Fibroblast of gingiva (primary cell): ENCODE measurements at regions not wholly inside any gene's neighbourhood (a gene's known extent, or its start where the extent isn't known, plus 50 kb on each side); places are given as distances from the start of the nearest gene placed in this dataset.
"Not testable (repeated sequence)": the region's sequence is repeated elsewhere in the genome, so short reads cannot be mapped to it uniquely, and the experiment has no call there.

Source experiments
- DNase-seq: peaks from one replicate; pipeline ENCODE4 v3.0.0-alpha.2; 2011; ENCODE audit warnings: low read depth

DNA sequence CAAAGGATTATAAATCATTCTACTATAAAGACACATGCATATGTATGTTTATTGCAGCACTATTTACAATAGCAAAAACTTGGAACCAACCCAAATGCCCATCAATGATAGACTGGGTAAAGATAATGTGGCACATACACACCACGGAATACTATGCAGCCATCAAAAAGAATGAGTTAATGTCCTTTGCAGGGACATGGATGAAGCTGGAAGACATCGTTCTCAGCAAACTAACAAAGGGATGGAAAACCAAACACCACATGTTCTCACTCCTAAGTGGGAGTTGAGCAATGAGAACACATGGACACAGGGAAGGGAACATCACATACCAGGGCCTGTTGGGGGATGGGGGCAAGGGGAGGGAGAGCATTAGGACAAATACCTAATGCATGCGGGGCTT is 133.2 kb downstream of the ATXN3L start:
- DNase-seq = not testable (repeated sequence)

DNA sequence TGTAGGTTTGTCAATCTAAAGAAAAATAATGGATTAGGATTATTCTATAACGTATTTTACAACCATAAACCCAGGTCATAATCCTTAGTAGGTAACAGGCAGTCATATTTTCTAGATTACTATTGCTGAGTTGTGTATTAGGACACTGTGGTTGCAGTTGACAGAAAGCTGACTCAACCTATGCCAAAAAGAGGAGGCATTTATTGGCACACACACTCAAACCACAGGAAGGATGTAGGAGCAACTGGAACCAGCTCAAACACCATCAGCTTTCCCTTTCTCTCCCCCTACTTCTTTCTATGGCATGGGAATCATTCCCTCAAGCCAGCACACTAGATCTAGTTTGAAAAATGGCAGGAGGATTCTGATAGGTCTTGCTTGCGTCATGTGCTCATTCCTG is 136.4 kb upstream of the FAM9C start:
- peak; percentile 35 for DNase-seq

DNA sequence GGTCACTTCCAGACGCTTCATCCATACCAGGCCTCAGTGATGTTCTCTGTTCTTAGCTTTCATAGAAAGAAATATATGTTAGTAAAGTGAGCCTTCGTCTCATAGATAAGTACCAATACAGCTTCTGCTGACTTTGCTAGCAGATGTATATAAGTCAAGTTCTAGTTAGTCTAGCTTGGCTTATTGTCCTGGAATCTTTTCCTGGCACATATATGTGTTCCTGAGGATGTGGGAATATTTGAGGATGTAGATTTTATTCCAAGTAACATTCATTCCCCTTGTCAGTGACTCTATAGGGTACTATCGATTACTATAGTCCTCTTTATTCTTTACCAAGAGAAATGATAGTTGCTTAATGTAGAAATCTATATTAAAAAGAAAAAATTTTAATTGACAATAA is 135.2 kb upstream of the FAM9C start:
- no peak for DNase-seq

DNA sequence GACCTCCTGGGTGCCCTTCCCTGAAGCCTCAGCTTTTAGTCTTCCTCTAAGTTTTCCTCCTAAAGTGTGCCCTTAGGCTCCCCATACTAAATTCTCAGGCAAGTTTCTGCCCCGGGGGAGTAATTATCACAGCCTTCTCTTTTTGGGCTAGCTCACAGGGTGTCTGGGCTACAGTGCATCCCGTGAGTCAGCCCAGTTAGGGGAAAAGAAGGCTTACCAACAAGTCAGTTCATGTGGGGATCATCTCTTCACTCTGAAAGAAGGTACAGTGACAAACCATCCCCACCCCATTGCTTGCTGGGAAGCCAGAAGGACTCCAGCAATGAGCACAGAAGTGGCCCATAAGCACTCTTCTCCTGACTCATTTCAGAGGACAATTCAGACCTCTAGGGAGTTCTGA is 134.7 kb upstream of the FAM9C start:
- DNase-seq = no peak

DNA sequence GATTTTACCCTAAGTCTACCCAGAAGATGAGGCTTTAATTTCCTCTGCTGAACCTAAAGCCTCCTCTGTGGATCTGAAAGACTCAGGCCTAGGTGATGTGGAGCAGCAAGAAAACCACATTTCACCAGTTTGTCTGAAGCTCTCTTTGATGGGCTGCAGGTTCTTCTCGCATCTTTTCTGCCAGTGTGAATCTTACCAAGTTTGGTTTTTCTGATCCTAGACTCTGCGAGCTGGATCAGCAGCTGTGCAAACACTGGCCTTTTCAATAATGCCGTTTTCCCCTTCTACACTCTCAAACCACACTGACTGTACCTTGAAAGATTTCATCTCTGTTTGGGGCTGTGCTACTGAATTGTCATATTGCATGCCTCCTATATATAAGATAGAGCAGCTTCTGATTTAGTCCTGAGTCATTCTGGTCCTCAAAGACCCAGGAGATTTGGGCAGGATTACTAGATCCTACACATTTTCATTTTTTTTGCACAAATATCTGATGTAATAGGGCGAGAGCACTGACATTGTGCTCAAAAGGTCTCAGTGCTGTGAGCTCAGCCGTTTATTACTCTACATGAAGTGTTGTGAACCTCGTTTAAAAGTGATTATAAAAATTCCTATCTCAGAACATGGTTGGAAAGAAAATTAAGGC is 133.6 kb upstream of the FAM9C start:
- no peak for DNase-seq

DNA sequence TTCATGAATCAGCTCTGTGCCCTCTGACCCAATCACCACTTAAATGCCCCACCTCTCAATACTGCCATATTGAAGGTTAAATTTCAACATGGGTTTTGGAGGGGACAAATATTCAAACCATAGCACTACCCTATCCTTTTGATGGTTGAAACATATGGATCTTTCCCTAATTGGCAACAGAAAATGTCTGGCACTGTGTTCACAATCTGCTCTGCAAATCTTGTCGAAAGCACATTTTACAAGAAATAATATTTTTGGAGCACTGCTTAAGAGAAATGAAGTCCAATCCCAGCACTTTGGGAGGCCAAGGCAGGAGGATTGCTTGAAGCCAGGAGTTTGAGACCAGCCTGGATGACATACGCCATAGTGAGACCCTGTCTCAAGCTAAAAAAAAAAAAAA is 130.6 kb upstream of the FAM9C start:
- no peak for DNase-seq

DNA sequence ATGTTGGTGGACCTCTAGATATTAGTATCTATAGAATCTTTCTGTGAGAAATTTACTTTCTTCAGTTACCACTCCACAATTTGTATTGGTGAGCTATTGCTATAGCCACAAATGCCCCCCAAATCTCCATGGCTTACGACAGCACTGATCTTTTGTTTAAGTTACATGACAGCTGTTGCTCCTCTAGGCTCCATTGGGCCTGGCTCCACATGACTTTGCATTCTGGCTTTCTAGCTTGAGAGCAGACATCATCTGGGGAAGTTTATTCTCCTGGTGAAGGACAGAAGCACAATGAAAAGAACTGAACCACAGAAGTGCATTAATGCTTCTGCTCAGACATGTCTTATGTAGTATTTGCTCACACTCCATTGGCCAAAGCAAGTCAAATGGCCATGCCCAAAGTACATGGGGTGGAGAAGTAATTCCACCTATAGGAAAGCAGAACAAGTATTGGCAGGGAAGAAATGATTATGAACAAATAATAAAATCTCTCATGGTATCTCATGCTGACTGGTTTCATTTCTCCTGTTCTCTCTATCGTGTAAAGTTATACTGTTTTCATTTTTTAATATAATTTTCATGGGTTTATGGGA is 126.6 kb upstream of the FAM9C start:
- DNase-seq = no peak

DNA sequence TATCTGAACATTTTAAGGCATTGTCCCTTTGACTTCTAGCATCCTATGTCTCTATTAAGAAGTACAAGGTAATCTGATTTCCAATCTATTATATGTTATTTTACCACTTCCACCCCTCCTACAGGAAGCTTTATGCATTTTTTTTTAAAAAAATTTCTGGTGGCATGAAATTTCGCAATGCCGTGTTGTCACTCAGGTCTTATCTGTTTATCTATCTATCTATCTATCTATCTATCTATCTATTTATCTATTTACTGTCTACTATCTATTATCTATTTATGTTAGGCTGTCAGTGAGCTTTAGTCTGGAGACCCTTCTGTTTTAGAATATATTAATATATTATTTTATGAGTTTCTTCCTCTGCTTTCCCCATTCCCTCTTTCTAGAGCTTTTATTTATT is 125.3 kb upstream of the FAM9C start:
- no peak for DNase-seq

DNA sequence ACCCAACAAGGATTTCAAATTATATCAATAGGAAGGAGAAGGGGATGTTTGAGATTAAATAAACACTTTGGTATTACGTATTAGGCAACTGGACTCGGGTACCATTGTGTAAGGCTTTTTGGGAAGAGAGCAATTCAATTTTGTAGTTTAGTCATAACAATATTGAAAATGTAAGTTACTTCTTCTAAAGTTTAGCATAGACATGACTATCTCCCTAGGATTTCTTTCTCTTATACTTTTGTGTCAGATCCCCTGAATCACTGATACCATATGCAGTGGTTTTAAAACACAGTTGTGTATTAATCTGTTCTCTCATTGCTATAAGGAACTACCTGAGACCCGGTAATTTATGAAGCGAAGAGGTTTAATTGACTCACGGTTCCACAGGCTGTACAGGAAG is 123.8 kb upstream of the FAM9C start:
- DNase-seq = no peak

DNA sequence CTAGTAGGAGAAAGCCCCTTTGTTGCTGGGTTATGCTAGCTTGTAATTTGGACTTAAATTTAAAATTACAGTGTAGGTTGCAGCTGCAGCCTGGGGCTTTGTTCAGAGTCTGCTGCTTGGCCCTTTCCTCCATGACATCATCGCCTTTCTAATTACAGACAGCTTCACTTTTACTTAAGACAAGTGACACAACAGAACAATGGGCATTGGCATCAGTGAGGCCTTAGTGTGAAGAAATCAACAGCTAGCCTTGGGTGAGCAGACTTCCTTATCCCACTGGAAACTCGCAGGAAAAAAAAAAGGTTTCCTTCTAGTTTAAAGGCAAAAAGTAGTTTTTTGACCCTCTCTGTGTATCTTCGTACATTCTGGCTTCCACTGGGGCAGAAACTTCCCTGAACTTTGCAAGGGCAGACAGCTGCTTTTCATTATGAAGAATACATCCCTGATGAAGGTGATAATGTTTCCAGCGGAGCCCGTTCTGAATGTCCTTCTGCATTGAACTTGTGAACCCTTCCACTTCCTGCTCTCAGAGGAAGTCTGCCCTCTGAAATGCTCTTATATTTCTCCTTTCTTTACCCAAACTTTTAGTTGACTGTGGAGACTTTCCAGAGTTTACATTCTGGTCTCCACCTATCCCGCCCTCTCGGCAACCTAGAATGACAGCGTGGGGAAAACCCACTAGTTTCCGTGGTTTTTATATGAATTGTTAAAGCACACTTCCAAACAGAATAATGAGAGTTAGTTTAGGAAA is 123.2 kb upstream of the FAM9C start:
- peak; percentile 70 for DNase-seq

DNA sequence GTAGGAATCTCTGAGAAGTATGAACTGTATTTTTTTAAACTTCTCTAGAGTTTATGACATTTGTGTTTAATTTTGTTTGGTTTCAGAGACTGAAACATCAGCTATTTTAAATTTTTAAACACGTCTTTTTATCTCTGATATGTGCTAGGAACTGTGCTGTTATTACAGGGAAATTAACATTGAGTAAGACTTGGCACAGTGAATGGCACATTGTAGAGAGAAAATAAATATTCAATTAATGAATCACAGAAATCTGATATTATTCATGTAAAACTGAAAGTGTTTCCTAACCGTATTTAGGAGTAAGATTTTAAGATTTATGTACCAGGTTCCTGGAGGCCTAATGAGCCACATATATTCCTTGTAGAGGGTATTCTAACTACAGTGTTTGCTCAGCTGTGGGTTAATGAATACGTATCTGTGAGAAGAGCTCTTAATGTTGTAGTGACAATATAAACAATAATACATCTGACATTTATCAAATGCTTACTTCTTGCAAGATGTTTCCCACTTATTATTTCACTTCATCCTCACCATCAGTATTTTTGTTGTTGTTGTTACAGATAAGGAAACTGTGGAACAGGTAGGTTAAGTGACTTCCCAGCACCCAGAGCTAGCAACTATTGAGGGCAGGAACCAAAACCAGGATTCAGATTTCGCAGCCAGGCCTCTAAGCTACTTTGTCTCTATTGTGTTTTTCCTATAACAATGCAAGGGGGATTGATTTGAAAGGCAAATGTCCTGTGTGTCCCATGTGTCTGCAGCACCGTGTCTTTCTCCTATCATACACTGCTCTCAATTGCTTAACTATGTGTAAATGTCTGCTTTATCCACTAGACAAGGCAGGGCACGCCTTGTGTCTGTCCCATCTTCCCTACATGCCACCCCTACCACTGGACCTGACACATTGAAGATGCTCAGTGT is 121.1 kb upstream of the FAM9C start:
- peak; percentile 24 for DNase-seq

DNA sequence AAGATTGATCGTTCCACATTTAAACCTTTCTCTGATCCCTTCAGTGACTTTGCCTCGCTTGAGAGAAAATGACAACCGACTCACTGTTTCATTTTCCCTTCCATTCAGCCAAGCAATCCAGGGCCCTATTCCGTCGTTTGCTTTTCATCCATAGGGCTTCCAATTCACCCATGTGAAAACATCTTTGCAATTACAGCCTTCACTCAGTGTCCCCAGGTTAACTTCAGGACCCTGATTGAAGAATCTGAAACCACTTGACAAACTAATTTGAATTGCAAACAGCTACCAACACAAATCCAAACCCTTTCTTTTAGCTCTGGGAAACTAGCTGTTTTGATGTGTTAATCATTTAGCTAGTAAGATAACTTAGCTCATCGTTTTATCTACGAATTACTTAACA is 120.2 kb upstream of the FAM9C start:
- DNase-seq = no peak

DNA sequence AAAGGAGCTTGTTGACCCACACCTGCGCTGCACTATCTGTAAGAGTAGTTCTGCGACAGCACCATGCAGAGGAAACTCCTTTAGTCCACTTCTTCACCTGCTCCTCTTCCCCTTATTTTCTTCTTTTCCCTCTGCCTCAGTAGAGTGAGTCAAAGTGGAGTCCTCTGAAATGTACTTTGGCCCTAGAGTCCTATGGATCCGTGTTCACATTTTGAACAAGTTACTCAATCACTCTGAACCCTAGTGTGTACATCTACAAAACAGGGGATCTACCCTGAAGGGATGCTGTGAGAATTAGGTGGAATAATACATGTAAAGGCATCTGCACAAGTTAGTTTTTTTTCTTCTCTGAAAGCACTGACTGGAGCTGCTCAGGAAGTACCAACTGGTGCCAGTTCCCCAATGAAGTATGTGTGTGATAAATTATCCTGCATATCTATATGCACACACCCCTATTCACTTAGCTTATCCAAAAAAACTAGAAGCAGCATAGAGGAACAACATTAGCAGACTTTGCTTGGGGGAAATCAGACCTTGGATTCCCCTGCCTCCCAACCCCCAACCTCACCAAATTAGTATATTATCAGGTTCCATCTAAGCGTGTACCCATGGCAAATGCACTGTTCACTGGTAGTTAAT is 118.5 kb upstream of the FAM9C start:
- DNase-seq = no peak

DNA sequence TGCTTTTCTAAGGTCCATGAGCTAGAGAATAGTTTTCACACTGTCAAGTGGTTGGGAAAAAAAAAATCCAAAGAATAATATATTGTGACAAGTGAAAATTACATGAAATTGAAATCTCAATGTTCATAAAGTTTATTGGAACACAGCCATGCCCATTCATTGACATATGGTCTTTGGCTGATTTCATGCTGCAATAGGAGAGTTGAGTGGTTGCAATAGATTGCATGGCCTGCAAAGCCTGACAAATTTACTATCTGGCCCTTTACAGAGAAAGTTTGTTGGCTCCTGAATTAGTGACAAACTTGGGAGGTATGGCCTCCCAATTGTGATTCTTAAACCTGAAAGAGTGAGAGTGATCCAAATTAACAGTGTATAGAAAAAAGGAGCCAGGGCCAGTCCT is 115.5 kb upstream of the FAM9C start:
- DNase-seq = peak; percentile 4

DNA sequence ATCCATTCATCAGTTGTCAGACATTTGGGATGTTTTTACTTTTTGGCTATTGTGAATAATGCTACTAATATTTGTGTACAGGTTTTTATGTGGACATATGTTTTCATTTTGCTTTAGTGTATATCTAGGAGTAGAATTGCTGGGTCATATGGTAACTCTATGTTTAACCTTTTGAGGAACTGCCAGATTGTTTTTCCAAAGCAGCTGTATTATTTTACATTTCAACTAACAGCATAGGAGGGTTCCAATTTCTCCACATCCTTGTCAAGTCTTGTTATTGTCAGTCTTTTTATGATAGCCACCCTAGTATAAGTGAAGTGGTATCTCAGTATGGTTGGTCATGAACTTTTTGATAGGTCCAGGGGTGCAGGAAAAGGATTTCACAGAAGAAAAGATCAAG is 114.5 kb upstream of the FAM9C start:
- DNase-seq = peak; percentile 29

DNA sequence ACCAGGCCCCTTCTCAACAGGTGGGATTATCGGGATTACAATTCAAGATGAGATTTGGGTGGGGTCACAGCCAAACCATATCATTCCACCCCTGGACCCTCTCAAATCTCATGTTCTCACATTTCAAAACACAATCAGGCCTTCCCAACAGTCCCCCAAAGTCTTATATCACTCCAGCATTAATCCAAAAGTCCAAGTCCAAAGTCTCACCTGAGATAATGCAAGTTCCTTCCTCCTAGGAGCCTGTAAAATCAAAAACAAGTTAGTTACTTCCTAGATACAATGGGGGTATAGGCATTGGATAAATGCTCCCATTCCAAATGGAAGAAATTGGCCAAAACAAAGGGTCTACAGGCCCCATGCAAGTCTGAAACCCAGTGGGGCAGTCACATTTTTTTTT is 111.1 kb upstream of the FAM9C start:
- DNase-seq = not testable (repeated sequence)

DNA sequence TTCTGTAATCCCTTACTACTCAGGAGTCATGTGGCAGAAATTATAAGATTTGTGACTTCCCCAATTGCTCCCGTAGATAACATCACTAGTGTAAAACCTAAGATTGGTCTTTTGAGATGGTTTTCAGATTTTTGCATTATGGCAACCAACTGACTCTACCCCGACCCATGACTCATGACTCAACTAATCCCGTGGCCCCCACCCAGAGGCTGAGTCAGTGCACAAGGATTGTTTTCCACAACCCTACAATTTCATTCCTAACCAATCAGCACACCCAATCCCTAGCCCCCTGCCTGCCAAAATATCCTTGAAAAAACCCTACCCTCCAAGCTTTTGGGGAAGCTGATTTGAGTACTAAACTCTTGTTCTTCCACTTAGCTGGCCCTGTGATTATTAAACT is 109.4 kb upstream of the FAM9C start:
- DNase-seq = no peak

DNA sequence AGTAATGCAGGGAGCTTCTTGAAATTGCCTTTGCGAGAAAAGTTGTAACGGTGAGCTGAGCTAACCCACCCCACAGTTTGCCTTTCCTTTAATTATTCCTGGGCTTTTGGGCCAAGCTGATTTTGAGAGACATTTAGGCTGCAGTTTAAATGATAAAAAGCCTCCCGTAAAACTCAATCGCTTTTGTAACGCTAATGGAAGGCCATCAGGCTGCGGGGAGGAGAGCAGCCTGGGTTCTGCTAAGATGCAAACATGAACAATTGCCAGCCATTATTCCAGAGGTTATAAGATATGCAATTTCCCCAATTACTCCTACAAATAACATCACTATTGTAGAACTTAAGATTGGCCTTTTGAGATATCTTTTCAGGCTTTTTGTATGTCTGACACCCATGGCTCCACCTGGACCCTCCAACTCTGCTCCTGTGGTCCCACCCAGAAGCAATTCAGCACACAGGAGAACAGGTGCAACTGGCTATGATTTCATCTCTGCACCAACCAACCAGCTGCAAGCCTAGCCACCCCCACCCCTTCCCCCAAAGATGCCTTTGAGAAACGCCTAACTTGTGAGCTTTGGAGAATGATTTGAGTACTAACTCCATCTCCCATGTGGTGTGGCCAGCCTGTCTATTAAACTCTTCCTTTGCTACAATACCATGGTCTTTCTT is 108.2 kb upstream of the FAM9C start:
- no peak for DNase-seq

DNA sequence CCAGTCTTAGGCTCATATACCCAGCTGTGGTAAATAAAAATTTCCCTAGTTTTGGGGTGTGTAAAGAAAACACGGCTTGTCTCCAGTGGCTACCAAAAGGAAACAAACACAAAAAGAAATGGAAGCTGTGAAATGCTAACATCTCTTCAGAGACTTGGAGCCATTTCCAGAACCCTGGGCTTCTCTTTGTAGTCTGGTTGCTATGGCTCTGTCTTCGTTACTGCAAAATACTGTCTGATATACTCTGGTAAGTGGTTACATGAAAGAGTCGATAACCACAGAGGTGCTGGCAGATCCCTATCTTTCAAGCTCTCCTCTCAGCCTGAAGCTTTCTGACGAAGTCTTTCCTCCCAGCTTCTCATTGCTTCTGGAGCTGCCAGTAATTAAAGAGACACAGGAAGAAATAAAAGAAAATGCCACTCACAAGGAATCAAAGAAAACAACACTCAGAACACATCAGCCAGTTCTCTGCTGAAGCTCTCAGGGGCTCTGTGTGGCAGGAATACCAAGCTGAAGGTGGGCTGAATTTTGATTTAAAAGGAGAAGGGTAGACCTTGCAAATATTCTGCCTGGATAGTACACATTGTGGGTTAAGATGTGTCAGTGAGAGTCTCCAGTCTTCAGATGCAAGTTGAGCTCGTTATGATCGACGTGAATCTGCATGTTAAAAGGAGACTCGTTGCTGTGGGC is 107.6 kb upstream of the FAM9C start:
- peak; percentile 34 for DNase-seq

DNA sequence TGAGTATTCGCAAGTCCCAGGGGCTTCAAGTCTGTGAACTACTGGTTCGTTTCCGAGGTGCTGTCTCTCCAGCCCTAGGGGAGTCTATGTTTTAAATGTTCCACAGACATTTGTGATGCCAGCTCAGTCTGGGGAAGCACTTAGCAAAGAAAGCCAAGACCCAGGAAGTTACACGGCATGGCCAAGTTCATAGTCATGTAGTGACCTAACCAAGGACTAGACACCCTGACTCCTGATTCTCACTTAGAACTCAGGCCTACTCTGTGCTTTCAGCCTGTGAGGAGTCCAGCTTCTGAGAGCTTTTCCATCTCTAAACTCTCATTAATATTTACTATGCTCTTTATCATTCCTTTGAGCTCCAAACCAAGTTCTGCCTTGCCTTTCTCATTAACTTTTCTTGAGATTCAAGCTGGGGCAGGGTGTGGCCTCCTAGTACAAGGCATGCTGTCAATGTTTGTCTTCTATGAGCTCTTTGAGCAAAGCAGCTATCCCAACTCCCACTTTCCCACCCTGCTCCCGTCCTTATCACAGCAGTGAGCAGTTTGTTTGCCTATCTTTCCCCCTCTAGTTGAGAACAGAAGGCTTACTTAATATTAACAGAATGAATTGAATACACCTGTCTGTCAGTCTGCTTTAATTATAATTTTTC is 105.4 kb upstream of the FAM9C start:
- no peak for DNase-seq
